B cell (primary cell): ENCODE measurements at regions not wholly inside any gene's neighbourhood (a gene's known extent, or its start where the extent isn't known, plus 50 kb on each side); places are given as distances from the start of the nearest gene placed in this dataset.

ENCODE experiments used
- ATAC-seq: fragments of 200-7000 bp; cut with Tn5 transposase; one replicate; pipeline ENCODE4 v1.10.0; 2021; ENCODE audit warnings: low read depth, mild to moderate bottlenecking, moderate number of reproducible peaks, moderate library complexity
- CTCF ChIA-PET: fragments of 350-600 bp; sonication (Branson Sonifier 250); formaldehyde crosslinking; loops from one replicate; lab custom pipeline; 2021; ENCODE audit warnings: antibody characterized with exemption, inconsistent platforms; lab: Charles Lee
- POLR2A ChIA-PET: fragments of 350-600 bp; sonication (Branson Sonifier 250); formaldehyde crosslinking; loops from one replicate; lab custom pipeline; 2021; ENCODE audit warnings: antibody characterized with exemption; lab: Charles Lee
- DNase-seq: peaks from one replicate; pipeline ENCODE4 v3.0.0; 2013
- H2AFZ ChIP-seq: 2 replicates; pipeline ENCODE4 v1.6.1; 2012; ENCODE audit warnings: mild to moderate bottlenecking, low read depth, low read length; ENCODE audit not compliant: insufficient read depth, poor library complexity, severe bottlenecking
- H3K27ac ChIP-seq, 2 donors: 1 replicate in 1 of 2; 2 replicates in 1 of 2; pipeline ENCODE4 v1.5.1; 2012 to 2013; ENCODE audit warnings: low read length in 2 of 2, mild to moderate bottlenecking in 2 of 2, moderate library complexity in 1 of 2
- H3K27me3 ChIP-seq, 4 experiments: fragments of 200-600 bp in 1 of 4; sonication (generic) in 1 of 4; replicated peaks in 1 of 4; 1 replicate in 2 of 4; 2 replicates in 2 of 4; pipeline versions ENCODE4 v1.6.1 to v1.7.0; 2013 to 2016; ENCODE audit warnings: low read length in 3 of 4, mild to moderate bottlenecking in 2 of 4, mixed read lengths in 1 of 4, moderate library complexity in 1 of 4; ENCODE audit not compliant: insufficient read depth in 4 of 4, control insufficient read depth in 3 of 4; ENCODE audit errors: control extremely low read depth in 1 of 4
- H3K36me3 ChIP-seq, 2 experiments: replicated peaks in 1 of 2; 1 replicate in 1 of 2; 2 replicates in 1 of 2; pipeline versions ENCODE4 v1.6.1 to v1.7.1; 2013; ENCODE audit warnings: low read length in 1 of 2; ENCODE audit not compliant: insufficient read depth in 2 of 2, control insufficient read depth in 1 of 2; ENCODE audit errors: control extremely low read depth in 1 of 2, extremely low read depth in 1 of 2
- H3K4me1 ChIP-seq, 2 donors: fragments of 200-600 bp in 1 of 2; sonication (generic) in 1 of 2; 1 replicate in 1 of 2; 2 replicates in 1 of 2; pipeline versions ENCODE4 v1.5.1 to v1.6.1; 2013 to 2017; ENCODE audit warnings: low read length in 2 of 2; ENCODE audit not compliant: control insufficient read depth in 2 of 2, insufficient read depth in 2 of 2
- H3K4me2 ChIP-seq: replicated peaks from 2 replicates; pipeline ENCODE3; 2012; ENCODE audit warnings: mild to moderate bottlenecking, low read depth, low read length; ENCODE audit not compliant: poor library complexity, severe bottlenecking
- H3K4me3 ChIP-seq, 5 experiments: fragments of 200-600 bp in 1 of 5; sonication (generic) in 1 of 5; 1 replicate in 3 of 5; 2 replicates in 2 of 5; pipeline versions ENCODE4 v1.5.1 to v1.7.0; 2011 to 2016; ENCODE audit warnings: low read length in 4 of 5, mild to moderate bottlenecking in 4 of 5, low read depth in 2 of 5, control low read depth in 1 of 5, moderate library complexity in 1 of 5; ENCODE audit not compliant: insufficient read depth in 1 of 5; ENCODE audit errors: control extremely low read depth in 1 of 5, extremely low read depth in 1 of 5
- H3K79me2 ChIP-seq: fragments of 200-600 bp; sonication (generic); one replicate; pipeline ENCODE4 v1.6.0; 2016; ENCODE audit warnings: low read length; ENCODE audit not compliant: control insufficient read depth, insufficient read depth
- H3K9ac ChIP-seq: fragments of 200-600 bp; sonication (generic); 2 replicates; pipeline ENCODE4 v1.6.1; 2017; ENCODE audit warnings: mild to moderate bottlenecking, low read length, moderate library complexity
- H3K9me3 ChIP-seq, 3 donors: one replicate each; pipeline versions ENCODE4 v1.6.1 to v1.7.1; 2013; ENCODE audit warnings: low read length in 2 of 3; ENCODE audit not compliant: control insufficient read depth in 2 of 3, insufficient read depth in 1 of 3; ENCODE audit errors: control extremely low read depth in 1 of 3
- H4K20me1 ChIP-seq: 2 replicates; pipeline ENCODE4 v1.6.0; 2012; ENCODE audit warnings: mild to moderate bottlenecking, low read length; ENCODE audit not compliant: insufficient read depth, control insufficient read depth, poor library complexity, severe bottlenecking
- H3K27ac Mint-ChIP-seq: one replicate; pipeline ENCODE4 v1.8.0; 2021; ENCODE audit warnings: mixed read lengths
- H3K27me3 Mint-ChIP-seq: one replicate; pipeline ENCODE4 v1.8.0; 2021; ENCODE audit warnings: mixed read lengths
- H3K4me1 Mint-ChIP-seq: one replicate; pipeline ENCODE4 v1.8.0; 2021; ENCODE audit warnings: mixed read lengths
- H3K4me3 Mint-ChIP-seq: one replicate; pipeline ENCODE4 v1.8.0; 2021; ENCODE audit warnings: mixed read lengths
- H3K9me3 Mint-ChIP-seq: one replicate; pipeline ENCODE4 v1.8.0; 2022; ENCODE audit warnings: mixed read lengths; ENCODE audit not compliant: insufficient read depth
- EZH2 ChIP-seq: IDR thresholded peaks from 2 replicates; pipeline ENCODE4 v1.6.1; 2012; ENCODE audit warnings: borderline replicate concordance, low read depth, mild to moderate bottlenecking, moderate library complexity, low read length; ENCODE audit not compliant: insufficient read depth, poor library complexity, severe bottlenecking
- WGBS: methylation state at CpG from one replicate; pipeline ENCODE4 v1.1.5; 2013; ENCODE audit warnings: missing lambda C conversion rate; ENCODE audit not compliant: insufficient coverage; 5-methylcytosine and 5-hydroxymethylcytosine counted together
- intact Hi-C: fragments of 100-400 bp; cut with micrococcal nuclease; formaldehyde crosslinking; loops from one replicate; pipeline ENCODE4 v1.10.0; 2022
- TF ChIP-seq, protein P1 (sequence below): fragments of 200-600 bp; IDR thresholded peaks from one replicate; pipeline ENCODE4 v1.8.0; 2022; ENCODE audit warnings: antibody characterized with exemption, mild to moderate bottlenecking

DNA sequence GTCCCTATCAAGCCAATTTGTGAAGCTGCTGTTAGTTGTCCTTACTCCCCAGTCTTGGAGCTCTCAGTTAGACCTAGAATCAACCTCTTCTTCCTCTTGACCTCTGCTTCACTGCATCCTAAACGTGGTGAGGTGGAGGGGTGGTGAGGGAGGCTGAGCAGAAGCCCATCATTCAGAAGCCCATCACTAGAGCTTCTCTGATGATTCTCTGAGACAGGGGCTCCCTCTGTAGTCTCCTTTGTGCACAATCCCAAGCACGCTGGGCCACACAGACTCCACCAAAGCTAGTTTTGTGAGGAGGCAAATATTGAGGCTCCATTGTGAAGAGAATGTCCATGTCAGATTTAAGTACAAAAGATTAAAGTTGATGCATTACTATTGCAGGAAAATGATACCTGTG lies 163.8 kb upstream of the PRSS1 start:
- DNase-seq, result no peak
- ChIA-PET POLR2A (no interaction called here), CTCF (interaction anchor here (0.8 to 1.3 kb wide), 2 partner anchors 12 to 26 kb away, joined by 3 to 5 read pairs; no protein-coding TSS in a partner anchor)
- Histone ChIP-seq H3K36me3 (no peaks in the 10 kb centered on the region), H4K20me1 (no peaks in the 10 kb centered on the region), H3K27me3 (no peaks in the 10 kb centered on the region), H3K4me3 (no peak overlapping the region), H3K79me2 (no peaks in the 10 kb centered on the region), H3K27ac (no peak overlapping the region), H2AFZ (no peak overlapping the region), H3K9me3 (no peaks in the 10 kb centered on the region), H3K9ac (no peak overlapping the region), H3K4me2 (no peak overlapping the region), H3K4me1 (peaks cover 12% of the 10 kb centered on the region in 2 donors)
- 60% methylated on average over 1 of the region's 2 CpGs for WGBS
- Mint-ChIP-seq H3K27ac (no peak overlapping the region), H3K9me3 (no peaks in the 10 kb centered on the region), H3K4me1 (peaks cover 14% of the 10 kb centered on the region), H3K4me3 (no peak overlapping the region), H3K27me3 (no peaks in the 10 kb centered on the region)
- TF ChIP-seq EZH2, result no peak
- TF ChIP-seq, protein P1, sequence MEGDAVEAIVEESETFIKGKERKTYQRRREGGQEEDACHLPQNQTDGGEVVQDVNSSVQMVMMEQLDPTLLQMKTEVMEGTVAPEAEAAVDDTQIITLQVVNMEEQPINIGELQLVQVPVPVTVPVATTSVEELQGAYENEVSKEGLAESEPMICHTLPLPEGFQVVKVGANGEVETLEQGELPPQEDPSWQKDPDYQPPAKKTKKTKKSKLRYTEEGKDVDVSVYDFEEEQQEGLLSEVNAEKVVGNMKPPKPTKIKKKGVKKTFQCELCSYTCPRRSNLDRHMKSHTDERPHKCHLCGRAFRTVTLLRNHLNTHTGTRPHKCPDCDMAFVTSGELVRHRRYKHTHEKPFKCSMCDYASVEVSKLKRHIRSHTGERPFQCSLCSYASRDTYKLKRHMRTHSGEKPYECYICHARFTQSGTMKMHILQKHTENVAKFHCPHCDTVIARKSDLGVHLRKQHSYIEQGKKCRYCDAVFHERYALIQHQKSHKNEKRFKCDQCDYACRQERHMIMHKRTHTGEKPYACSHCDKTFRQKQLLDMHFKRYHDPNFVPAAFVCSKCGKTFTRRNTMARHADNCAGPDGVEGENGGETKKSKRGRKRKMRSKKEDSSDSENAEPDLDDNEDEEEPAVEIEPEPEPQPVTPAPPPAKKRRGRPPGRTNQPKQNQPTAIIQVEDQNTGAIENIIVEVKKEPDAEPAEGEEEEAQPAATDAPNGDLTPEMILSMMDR, result no peak
- intact Hi-C loops, result no loop called here
- no peak for ATAC-seq

DNA sequence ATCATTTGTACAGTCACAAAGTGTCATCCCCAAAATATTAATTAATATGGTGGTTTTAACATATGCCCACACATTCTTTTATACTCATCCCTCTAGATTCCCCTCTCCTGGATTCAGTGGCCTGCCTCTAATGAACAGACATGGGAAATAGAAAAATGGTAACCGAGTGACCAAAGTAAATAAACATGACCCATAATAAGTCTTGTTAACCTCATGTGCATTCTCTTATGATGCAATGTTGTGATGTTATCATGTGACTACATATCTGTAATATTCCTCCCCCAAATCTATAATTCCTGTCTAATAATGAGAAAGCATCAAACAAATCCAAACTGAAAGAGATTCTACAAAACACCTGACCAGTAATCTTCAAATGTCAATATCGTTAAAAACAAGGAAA lies 164.5 kb upstream of the PRSS1 start:
- ATAC-seq, result no peak
- Mint-ChIP-seq H3K4me1 (peaks cover 15% of the 10 kb centered on the region), H3K4me3 (no peak overlapping the region), H3K27me3 (no peaks in the 10 kb centered on the region), H3K9me3 (no peaks in the 10 kb centered on the region), H3K27ac (no peak overlapping the region)
- no peak overlapping the region for H3K4me3 ChIP-seq
- H3K27me3 ChIP-seq, result no peaks in the 10 kb centered on the region
- H2AFZ ChIP-seq, result no peak overlapping the region
- H3K79me2 ChIP-seq, result no peaks in the 10 kb centered on the region
- H3K4me2 ChIP-seq, result no peak overlapping the region
- no peak for DNase-seq
- ChIA-PET POLR2A (no interaction called here), CTCF (interaction anchor here (0.7 to 1.3 kb wide), 4 partner anchors 13 to 49 kb away, joined by 3 to 5 read pairs (median 4); no protein-coding TSS in a partner anchor)
- intact Hi-C loops, result no loop called here
- no peaks in the 10 kb centered on the region for H3K9me3 ChIP-seq
- H3K36me3 ChIP-seq, result no peaks in the 10 kb centered on the region
- H3K4me1 ChIP-seq, result peaks cover 12% of the 10 kb centered on the region in 2 donors
- no peaks in the 10 kb centered on the region for H4K20me1 ChIP-seq
- no CpG with 5 or more reads among the region's 2 CpGs for WGBS
- no peak overlapping the region for H3K9ac ChIP-seq
- TF ChIP-seq, protein P1, result no peak
- TF ChIP-seq EZH2, result no peak
- no peak overlapping the region for H3K27ac ChIP-seq
